ENCODE measurements at regions not wholly inside any gene's neighbourhood (a gene's known extent, or its start where the extent isn't known, plus 50 kb on each side); places are given as distances from the start of the nearest gene placed in this dataset.

DNA sequence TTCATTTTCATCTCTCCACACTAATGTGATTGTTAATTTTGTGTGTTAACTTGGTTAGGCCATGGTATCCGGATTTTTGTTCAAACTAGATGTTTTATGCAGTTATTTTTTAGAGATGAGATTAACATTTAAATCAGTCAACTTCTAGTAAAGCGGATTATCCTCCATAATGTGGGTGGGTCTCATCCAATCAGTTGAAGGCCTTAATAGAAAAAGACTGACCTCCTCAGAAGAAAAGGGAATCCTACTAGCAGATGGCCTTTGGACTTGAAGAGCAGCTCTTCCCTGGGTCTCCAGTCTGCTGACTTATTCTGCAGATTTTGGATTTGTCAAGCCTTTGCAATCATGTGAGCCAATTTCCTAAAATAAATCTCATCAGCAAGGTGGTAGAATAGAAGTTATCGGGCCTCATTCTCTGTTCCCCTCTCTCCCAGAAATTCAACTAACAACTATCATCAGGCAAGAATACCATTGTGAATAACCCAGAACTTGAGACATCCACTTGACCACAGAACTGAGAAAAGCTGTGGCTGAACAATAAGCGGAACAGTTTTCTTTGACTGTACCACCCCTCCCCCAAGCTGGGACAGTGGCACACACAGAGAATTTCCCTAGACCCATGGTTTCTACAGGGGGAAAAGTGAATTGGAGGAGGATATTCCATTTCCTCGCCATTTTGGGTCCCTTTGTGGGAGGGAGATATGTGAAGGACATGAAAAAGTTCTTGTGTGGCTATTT lies 323.0 kb downstream of the UTRN start:
- no peak for DNase-seq (ENCODE audit: low spot score)
- H3K4me3 Mint-ChIP-seq (ENCODE audit: unreplicated experiment), result no peak overlapping the region
- H3K4me1 Mint-ChIP-seq (ENCODE audit: unreplicated experiment), result peaks cover 10% of the 10 kb centered on the region
- H3K36me3 Mint-ChIP-seq (ENCODE audit: low read depth, unreplicated experiment), result no peaks in the 10 kb centered on the region
- H3K9me3 Mint-ChIP-seq (ENCODE audit: unreplicated experiment), result no peaks in the 10 kb centered on the region
- H3K27me3 Mint-ChIP-seq (ENCODE audit: unreplicated experiment), result no peaks in the 10 kb centered on the region
- no peak overlapping the region for H3K27ac Mint-ChIP-seq (ENCODE audit: unreplicated experiment)
- TF ChIP-seq CTCF (IDR thresholded peaks at IDR 0.05; ENCODE audit: unreplicated experiment), result no peak

- no peak for TF ChIP-seq CTCF (IDR thresholded peaks at IDR 0.05; ENCODE audit: unreplicated experiment)
- no peak overlapping the region for H3K27ac Mint-ChIP-seq (ENCODE audit: unreplicated experiment)
- no peaks in the 10 kb centered on the region for H3K27me3 Mint-ChIP-seq (ENCODE audit: unreplicated experiment)
- DNase-seq (ENCODE audit: low spot score), result no peak
- peaks cover 10% of the 10 kb centered on the region for H3K4me1 Mint-ChIP-seq (ENCODE audit: unreplicated experiment)
- no peak overlapping the region for H3K4me3 Mint-ChIP-seq (ENCODE audit: unreplicated experiment)
- H3K9me3 Mint-ChIP-seq (ENCODE audit: unreplicated experiment), result no peaks in the 10 kb centered on the region
- H3K36me3 Mint-ChIP-seq (ENCODE audit: low read depth, unreplicated experiment), result no peaks in the 10 kb centered on the region
Observed at GRCh38 chr6:144612811-144613210, 327.7 kb downstream of the UTRN start.

DNA sequence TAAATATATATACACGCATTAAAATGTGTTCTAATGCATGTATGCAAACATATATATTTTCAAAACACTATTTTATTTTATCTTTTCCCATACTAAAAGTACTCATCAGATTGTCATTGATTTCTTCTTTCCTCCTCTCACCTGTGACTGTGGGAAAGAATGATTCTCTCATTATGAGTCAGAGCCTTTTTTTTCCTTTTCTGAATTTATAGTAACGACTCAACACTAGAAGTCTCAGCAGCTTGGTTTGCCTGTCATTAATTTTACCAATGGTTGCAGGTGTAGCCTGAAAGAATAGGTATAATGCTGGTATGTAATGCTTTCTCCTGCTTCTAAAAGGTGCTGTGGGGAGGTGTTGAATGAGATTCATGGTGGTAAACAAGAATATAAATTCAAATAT lies 328.7 kb downstream of the UTRN start:
- Mint-ChIP-seq H3K27me3 (ENCODE audit: unreplicated experiment) (no peaks in the 10 kb centered on the region), H3K36me3 (ENCODE audit: low read depth, unreplicated experiment) (no peaks in the 10 kb centered on the region), H3K27ac (ENCODE audit: unreplicated experiment) (no peak overlapping the region), H3K9me3 (ENCODE audit: unreplicated experiment) (no peaks in the 10 kb centered on the region), H3K4me3 (ENCODE audit: unreplicated experiment) (no peak overlapping the region), H3K4me1 (ENCODE audit: unreplicated experiment) (peaks cover 2% of the 10 kb centered on the region)
- TF ChIP-seq CTCF (IDR thresholded peaks at IDR 0.05; ENCODE audit: unreplicated experiment), result no peak
- DNase-seq (ENCODE audit: low spot score), result no peak

- peaks cover 2% of the 10 kb centered on the region for H3K4me1 Mint-ChIP-seq (ENCODE audit: unreplicated experiment)
Observed at GRCh38 chr6:144615870-144616269, 330.7 kb downstream of the UTRN start.

More at GRCh38 chr6:144615870-144616269, 330.7 kb downstream of the UTRN start:
- Mint-ChIP-seq H3K4me3 (ENCODE audit: unreplicated experiment) (no peak overlapping the region), H3K9me3 (ENCODE audit: unreplicated experiment) (no peaks in the 10 kb centered on the region), H3K27ac (ENCODE audit: unreplicated experiment) (no peak overlapping the region), H3K36me3 (ENCODE audit: low read depth, unreplicated experiment) (no peaks in the 10 kb centered on the region), H3K27me3 (ENCODE audit: unreplicated experiment) (no peaks in the 10 kb centered on the region)
- DNase-seq (ENCODE audit: low spot score), result no peak
- no peak for TF ChIP-seq CTCF (IDR thresholded peaks at IDR 0.05; ENCODE audit: unreplicated experiment)

Data from endothelial cell (in vitro differentiated cells).